Duodenal mucosa (tissue), 2 donors: ENCODE measurements at regions not wholly inside any gene's neighbourhood (a gene's known extent, or its start where the extent isn't known, plus 50 kb on each side); places are given as distances from the start of the nearest gene placed in this dataset.
"Not testable (repeated sequence)": the region's sequence is repeated elsewhere in the genome, so short reads cannot be mapped to it uniquely, and the experiment has no call there.

Experiments used
- H3K27ac ChIP-seq: one replicate; pipeline ENCODE4 v1.7.0; 2013; ENCODE audit warnings: low read depth, low read length
- H3K27me3 ChIP-seq, 2 donors: one replicate each; pipeline ENCODE4 v1.7.0; 2013; ENCODE audit warnings: low read length in 2 of 2, control low read depth in 1 of 2; ENCODE audit not compliant: insufficient read depth in 2 of 2, control insufficient read depth in 1 of 2
- H3K36me3 ChIP-seq, 2 donors: one replicate each; pipeline ENCODE4 v1.7.0; 2013; ENCODE audit warnings: low read length in 2 of 2, control low read depth in 1 of 2; ENCODE audit not compliant: insufficient read depth in 2 of 2, control insufficient read depth in 1 of 2
- H3K4me1 ChIP-seq, 2 donors: one replicate each; pipeline ENCODE4 v1.7.0; 2013; ENCODE audit warnings: low read length in 2 of 2, control low read depth in 1 of 2; ENCODE audit not compliant: insufficient read depth in 2 of 2, control insufficient read depth in 1 of 2
- H3K4me3 ChIP-seq, 2 donors: one replicate each; pipeline ENCODE4 v1.7.0; 2013; ENCODE audit warnings: low read length in 2 of 2, low read depth in 1 of 2
- H3K9ac ChIP-seq, 2 donors: one replicate each; pipeline ENCODE4 v1.7.0; 2013; ENCODE audit warnings: low read length in 2 of 2, low read depth in 1 of 2
- H3K9me3 ChIP-seq, 2 donors: one replicate each; pipeline ENCODE4 v1.7.0; 2013; ENCODE audit warnings: low read length in 2 of 2, control low read depth in 1 of 2; ENCODE audit not compliant: control insufficient read depth in 1 of 2

DNA sequence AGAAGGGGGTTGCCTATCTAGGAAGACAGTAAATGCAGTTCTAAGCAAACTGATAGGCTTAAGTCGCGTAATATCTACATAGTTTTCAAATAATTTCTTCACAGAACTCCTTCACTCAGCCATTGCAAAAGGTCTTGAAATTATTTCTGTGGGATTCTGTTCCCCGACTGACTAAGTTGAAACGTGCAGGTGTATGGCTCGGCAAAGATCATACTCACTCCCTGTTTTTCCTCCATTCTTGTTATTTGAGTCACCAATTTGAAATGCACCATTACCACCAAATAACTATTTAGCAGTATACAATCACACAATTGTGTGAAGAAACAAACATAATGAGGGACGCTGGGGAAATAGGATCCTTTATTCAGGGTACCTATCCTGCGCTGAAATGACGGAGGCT lies 771.1 kb downstream of the GATA3 start:
- Histone ChIP-seq H3K4me3 (no peak overlapping the region), H3K36me3 (no peaks in the 10 kb centered on the region), H3K4me1 (no peaks in the 10 kb centered on the region), H3K27ac (no peak overlapping the region), H3K27me3 (no peaks in the 10 kb centered on the region), H3K9ac (no peak overlapping the region), H3K9me3 (no peaks in the 10 kb centered on the region)

DNA sequence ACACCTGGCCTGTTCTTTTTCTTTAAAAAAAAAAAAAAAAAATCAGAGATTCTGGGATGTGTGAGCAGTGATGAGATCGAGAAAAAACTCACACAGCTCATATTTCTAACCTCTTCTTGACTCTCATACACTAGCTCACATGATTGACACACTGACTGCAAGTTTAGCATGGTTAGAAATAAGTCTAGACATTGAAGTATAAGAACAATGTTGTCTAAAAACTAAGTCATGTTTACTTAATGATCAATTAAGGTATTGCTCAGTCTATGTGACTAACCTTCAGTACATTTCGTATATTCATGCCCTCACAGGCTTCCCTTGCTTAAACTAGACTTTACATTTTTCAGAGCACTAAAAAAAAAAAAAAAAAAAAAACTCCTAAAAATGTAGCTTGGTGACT lies 775.1 kb downstream of the GATA3 start:
- Histone ChIP-seq H3K4me3 (no peak overlapping the region), H3K27me3 (no peaks in the 10 kb centered on the region), H3K9me3 (no peaks in the 10 kb centered on the region), H3K27ac (no peak overlapping the region), H3K9ac (no peak overlapping the region), H3K4me1 (no peaks in the 10 kb centered on the region), H3K36me3 (no peaks in the 10 kb centered on the region)

DNA sequence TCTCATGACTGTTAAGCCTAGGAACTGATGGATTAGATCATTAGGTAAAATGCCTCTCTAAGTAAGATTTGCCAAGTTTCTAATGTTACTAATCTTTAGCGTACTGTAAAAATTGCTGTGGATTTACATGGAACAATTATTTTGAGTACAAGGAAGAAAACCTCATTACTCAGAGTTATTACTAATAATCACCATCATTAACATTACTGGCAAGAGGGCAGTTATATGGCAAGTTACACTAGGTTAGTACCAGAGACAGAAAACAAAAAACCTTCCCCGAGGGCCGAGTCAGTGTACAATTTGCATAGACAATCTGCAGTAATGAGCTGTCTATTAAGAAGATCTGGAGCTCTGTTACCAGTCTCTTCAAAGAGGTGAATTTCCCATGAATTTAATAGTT lies 775.6 kb downstream of the GATA3 start:
- no peak overlapping the region for H3K27ac ChIP-seq
- H3K4me3 ChIP-seq, result no peak overlapping the region
- no peaks in the 10 kb centered on the region for H3K4me1 ChIP-seq
- no peaks in the 10 kb centered on the region for H3K27me3 ChIP-seq
- no peaks in the 10 kb centered on the region for H3K36me3 ChIP-seq
- H3K9me3 ChIP-seq, result no peaks in the 10 kb centered on the region
- no peak overlapping the region for H3K9ac ChIP-seq

DNA sequence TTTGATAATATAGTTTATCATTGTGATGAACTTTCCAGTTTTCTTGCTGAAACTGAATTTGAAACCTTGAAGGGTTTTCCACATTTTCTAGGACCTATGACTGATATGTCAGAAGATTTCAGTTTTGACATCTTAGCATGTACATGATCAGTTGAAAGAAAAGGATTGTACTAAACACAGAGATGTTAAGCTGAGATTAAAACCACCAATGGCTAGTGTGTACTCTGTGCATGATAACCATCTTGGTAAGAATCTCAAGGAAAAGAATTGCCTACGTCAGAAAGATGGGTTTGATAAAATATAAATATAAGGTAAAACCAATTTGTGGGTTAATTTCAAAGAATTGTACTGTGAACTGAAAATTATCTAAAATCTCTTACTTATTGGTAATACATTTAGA lies 776.4 kb downstream of the GATA3 start:
- Histone ChIP-seq H3K27ac (no peak overlapping the region), H3K4me3 (no peak overlapping the region), H3K36me3 (no peaks in the 10 kb centered on the region), H3K4me1 (no peaks in the 10 kb centered on the region), H3K9me3 (no peaks in the 10 kb centered on the region), H3K27me3 (no peaks in the 10 kb centered on the region), H3K9ac (no peak overlapping the region)

DNA sequence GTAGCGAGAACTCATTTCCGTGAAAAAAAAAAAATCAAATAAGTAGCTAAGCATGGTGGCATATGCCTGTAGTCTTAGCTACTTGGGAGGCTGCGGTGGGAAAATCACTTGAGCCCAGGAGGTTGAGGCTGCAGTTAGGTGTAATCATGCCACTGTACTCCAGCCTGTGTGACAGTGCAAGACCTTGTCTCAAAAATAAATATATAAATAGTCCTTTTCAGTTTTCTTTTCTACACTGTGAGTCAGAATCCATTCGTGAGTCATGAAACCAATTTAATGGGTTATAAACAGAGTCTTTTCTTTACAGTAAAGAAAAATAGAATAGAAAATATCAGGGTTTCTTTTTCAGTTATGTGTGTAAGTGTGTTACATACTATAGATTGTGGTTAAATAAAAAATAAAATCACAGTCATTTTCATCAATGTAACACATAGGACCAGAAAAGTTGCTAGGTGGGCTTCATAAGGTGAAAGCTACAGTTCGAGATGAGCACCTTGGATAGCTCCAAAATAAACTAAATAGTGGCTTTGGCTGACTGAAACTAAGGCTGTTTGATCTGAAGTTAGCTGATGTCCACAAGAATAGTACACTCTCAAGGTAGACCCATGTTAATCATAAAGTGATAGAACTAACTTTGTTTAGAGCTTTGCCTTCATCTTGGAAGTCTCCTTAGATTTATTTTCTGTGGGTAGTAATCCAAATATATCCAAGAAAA lies 781.1 kb downstream of the GATA3 start:
- Histone ChIP-seq H3K4me1 (no peaks in the 10 kb centered on the region), H3K27ac (no peak overlapping the region), H3K9me3 (no peaks in the 10 kb centered on the region), H3K9ac (no peak overlapping the region), H3K4me3 (no peak overlapping the region), H3K36me3 (no peaks in the 10 kb centered on the region), H3K27me3 (no peaks in the 10 kb centered on the region)

DNA sequence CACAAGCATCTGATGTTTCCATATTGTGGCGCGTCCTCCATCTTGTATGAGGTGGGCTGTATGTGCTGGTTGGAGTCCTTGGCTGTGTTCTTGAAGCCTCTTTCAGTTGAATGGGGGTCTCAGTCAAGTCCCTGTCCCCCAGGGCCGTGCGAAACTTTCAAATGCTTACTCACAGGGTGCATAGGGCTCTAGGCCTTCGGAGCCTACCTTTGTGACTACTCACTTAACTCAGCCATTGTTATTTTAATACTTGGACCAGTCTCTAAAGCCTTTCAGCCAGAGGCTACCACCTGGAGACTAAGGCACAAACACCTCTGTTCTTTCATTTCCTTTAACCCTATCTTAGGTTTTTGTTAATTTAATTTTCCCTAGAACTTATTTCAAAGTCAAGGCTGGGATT lies 785.9 kb downstream of the GATA3 start:
- H3K4me1 ChIP-seq, result no peaks in the 10 kb centered on the region
- no peaks in the 10 kb centered on the region for H3K27me3 ChIP-seq
- H3K9me3 ChIP-seq, result peaks cover 0 to 9% of the 10 kb centered on the region in 2 donors
- H3K36me3 ChIP-seq, result no peaks in the 10 kb centered on the region
- no peak overlapping the region for H3K4me3 ChIP-seq
- no peak overlapping the region for H3K27ac ChIP-seq
- no peak overlapping the region for H3K9ac ChIP-seq

DNA sequence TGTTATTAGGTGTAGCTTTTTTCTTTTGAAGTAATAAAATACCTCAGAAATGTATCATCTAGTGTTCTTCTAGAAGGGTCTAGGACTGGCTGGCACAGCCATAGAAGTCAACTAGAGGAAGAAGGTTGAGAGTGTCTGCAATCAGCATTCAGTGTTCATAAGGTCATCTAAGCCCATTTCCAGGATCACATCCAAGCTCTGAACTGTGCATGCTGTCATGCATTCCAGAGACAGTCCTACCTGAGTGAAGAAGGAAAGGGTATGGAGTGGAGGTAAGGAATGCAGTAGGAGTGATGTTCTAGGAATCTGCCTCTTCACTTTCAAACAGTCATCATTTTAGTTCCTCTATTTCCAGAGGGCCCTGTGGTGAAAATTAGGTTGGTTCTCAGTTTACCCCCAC lies 789.7 kb downstream of the GATA3 start:
- H3K9me3 ChIP-seq, result peaks cover 0 to 9% of the 10 kb centered on the region in 2 donors
- no peak overlapping the region for H3K4me3 ChIP-seq
- no peaks in the 10 kb centered on the region for H3K36me3 ChIP-seq
- no peaks in the 10 kb centered on the region for H3K27me3 ChIP-seq
- no peaks in the 10 kb centered on the region for H3K4me1 ChIP-seq
- H3K27ac ChIP-seq, result no peak overlapping the region
- no peak overlapping the region for H3K9ac ChIP-seq

DNA sequence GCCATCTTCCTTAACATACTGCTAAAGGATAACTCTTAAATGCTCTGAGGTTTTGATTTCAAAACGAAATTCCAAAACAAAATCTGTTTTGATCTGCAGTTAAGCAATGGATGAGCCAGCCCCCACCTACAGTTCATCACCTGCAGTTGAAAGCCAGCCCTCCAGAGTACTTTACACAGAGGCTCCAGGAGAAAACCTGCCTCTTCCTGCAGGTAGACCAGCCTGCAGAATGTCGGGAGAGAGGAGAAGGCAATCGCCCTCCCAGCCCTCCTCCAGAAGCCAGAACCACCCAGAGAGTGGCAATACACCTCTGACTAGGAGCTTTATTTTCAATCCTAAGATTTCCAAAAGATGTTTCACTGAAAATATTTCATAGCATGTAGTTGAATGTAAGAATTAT lies 798.1 kb downstream of the GATA3 start:
- Histone ChIP-seq H3K9ac (no peak overlapping the region), H3K27ac (no peak overlapping the region), H3K36me3 (no peaks in the 10 kb centered on the region), H3K4me1 (no peaks in the 10 kb centered on the region), H3K9me3 (no peaks in the 10 kb centered on the region), H3K4me3 (no peak overlapping the region), H3K27me3 (no peaks in the 10 kb centered on the region)

DNA sequence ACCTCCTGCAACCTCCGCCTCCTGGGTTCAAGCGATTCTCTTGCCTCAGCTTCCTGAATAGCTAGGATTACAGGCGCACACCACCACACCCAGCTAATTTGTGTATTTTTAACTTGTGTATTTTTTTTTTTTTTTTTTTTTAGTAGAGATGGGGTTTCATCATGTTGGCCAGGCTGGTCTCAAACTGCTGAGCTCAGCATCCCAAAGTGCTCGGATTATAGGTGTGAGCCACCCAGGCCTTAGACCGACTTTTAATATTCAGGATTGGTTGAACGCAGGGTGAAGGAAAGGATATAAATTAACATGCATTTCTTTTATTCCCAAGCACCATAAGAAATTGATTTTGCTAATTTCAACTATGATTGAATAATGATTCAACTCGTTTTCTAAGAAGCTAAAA lies 798.6 kb downstream of the GATA3 start:
- Histone ChIP-seq H3K9me3 (no peaks in the 10 kb centered on the region), H3K27me3 (no peaks in the 10 kb centered on the region), H3K27ac (no peak overlapping the region), H3K4me1 (no peaks in the 10 kb centered on the region), H3K9ac (no peak overlapping the region), H3K4me3 (no peak overlapping the region), H3K36me3 (no peaks in the 10 kb centered on the region)

DNA sequence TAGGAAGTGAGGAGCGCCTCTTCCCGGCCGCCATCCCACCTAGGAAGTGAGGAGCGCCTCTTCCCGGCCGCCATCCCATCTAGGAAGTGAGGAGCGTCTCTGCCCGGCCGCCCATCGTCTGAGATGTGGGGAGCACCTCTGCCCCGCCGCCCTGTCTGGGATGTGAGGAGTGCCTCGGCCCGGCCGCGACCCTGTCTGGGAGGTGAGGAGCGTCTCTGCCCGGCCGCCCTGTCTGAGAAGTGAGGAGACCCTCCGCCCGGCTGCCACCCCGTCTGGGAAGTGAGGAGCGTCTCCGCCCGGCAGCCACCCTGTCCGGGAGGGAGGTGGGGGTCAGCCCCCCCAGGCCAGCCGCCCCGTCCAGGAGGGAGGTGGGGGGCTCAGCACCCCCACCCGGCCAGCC lies 814.4 kb downstream of the GATA3 start:
- not testable (repeated sequence) for H3K9ac ChIP-seq, H3K27me3 ChIP-seq, H3K4me3 ChIP-seq, H3K27ac ChIP-seq, H3K4me1 ChIP-seq, H3K36me3 ChIP-seq, H3K9me3 ChIP-seq

DNA sequence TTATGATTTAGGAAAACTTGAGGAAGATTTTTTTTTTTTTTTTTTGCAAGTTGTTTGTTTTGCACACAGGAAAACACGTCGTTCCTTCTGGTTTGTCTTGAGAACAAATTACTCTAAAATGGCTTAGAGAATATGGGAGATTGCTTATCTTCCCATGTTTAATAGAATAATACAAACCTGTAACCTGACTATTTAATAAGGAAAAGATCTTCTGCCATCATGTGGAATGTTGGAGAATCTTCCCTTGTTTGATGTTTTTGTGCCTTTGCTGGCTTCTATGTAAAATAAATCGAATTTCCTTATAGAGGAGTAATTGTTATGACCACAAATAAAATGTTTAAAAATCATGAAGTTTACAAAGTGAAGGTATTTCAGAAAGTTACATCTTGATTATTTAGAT lies 818.8 kb downstream of the GATA3 start:
- H3K27me3 ChIP-seq, result no peaks in the 10 kb centered on the region
- no peak overlapping the region for H3K4me3 ChIP-seq
- H3K9me3 ChIP-seq, result no peaks in the 10 kb centered on the region
- H3K27ac ChIP-seq, result no peak overlapping the region
- H3K9ac ChIP-seq, result no peak overlapping the region
- H3K4me1 ChIP-seq, result no peaks in the 10 kb centered on the region
- no peaks in the 10 kb centered on the region for H3K36me3 ChIP-seq
